ENCODE measurements at regions not wholly inside any gene's neighbourhood (a gene's known extent, or its start where the extent isn't known, plus 50 kb on each side); places are given as distances from the start of the nearest gene placed in this dataset.

GRCh38 chr12:14257734-14258574 is 107.5 kb upstream of the ATF7IP start:
- TF ChIP-seq CTCF (conservative IDR thresholded peaks at IDR 0.05; ENCODE audit: low read depth, low read length) = peak; percentile 1
- DNase-seq (ENCODE audit: low read depth) = peak; percentile 100
- no peak overlapping the region for H3K4me3 ChIP-seq (ENCODE audit: low read depth, low read length)

DNA sequence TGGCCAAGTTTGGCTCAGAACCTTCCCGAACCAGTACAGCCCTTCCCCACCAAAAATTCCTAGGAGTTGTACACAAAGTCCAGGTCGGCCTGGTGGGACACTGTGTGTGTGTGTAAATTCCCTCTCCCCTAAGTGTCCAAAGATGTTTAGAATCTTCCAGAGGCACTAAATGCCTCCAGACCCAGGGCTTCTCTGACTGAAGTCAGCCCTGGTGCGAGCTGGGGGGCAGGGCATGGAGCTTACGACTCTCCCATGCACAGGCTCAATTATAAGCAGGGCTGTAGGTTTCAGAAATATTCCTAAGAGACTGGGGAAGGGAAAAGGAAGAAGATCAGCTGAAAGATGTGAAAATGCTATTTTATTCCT is 106.9 kb upstream of the ATF7IP start:
- TF ChIP-seq CTCF (conservative IDR thresholded peaks at IDR 0.05; ENCODE audit: low read depth, low read length) = no peak
- no peak overlapping the region for H3K4me3 ChIP-seq (ENCODE audit: low read depth, low read length)
- DNase-seq (ENCODE audit: low read depth) = no peak

- no peak overlapping the region for H3K4me3 ChIP-seq (ENCODE audit: low read depth, low read length)
- DNase-seq (ENCODE audit: low read depth) = no peak
- no peak for TF ChIP-seq CTCF (conservative IDR thresholded peaks at IDR 0.05; ENCODE audit: low read depth, low read length)
Measured at GRCh38 chr12:14259481-14260010, 105.9 kb upstream of the ATF7IP start.

DNA sequence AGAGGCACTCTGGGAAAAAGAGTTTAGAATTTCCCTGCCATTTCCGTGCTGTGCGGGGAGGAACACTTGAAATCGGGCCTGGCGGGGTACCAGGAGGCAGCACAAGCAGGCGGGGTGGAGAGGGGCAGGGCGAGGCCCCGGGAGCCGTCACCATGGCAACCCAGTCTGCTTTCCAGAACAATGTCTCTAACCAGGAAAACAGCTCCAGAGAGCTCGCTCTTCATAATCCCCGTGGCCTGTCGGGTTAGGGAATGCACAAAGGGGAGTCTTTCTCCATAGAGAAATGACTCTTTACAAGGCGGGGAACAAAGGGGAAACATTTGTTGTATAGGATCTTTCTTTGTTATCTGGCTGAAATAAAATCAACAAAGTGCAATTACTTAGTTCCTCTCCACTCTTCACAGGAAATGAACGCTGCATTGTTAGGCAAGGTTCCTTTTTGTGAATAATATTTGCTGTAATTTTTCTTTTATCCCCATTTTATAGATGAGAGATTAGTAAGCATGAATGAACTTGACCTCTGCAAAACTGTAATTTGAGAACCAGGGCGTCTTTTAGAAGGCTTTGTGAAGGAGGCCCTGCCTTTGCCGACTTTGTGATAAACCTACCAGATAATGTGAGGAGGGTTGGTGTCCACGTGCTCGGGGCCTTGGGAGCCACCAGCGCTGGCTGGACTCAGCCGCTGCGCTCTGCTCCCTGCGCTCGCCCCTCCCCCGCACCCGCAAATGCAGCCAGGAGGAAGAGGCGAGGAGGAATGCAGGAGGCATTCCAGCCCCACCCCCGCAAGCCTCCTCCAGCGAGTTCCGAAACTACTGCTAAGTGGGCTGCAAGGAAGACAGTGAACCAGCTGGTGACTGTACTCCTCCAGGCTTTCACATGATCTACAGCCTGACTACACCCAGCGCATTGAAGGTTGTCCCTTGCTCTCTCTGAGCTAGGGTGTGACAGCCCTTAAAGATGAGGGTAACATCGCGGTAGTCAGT is 105.2 kb upstream of the ATF7IP start:
- H3K4me3 ChIP-seq (ENCODE audit: low read depth, low read length) = peak overlapping the region; percentile 14

DNA sequence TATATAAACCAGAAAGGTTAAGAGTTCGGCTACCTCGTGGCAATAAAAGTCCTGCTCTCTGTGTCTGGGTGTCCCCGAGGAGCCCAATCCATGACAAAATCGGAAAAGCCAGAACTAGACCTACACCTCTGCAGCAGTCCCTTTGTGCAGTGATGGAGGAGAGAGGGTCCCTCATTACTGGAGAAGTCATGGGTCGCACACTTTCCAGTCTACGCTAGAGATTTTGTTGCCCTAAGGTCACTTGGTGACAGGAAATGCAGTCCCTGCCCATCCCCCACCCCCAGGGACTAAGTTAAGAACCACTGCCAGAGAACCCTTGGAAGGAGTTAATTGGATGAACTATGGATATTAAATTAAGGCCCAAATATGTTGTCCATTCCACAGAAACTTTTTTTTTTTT is 104.4 kb upstream of the ATF7IP start:
- no peak overlapping the region for H3K4me3 ChIP-seq (ENCODE audit: low read depth, low read length)
- no peak for DNase-seq (ENCODE audit: low read depth)
- TF ChIP-seq CTCF (conservative IDR thresholded peaks at IDR 0.05; ENCODE audit: low read depth, low read length) = no peak

More for the DNA sequence above, 105.2 kb upstream of the ATF7IP start:
- TF ChIP-seq CTCF (conservative IDR thresholded peaks at IDR 0.05; ENCODE audit: low read depth, low read length) = no peak
- peak; percentile 95 for DNase-seq (ENCODE audit: low read depth)

GRCh38 chr12:14261861-14262260 is 103.6 kb upstream of the ATF7IP start:
- no peak for DNase-seq (ENCODE audit: low read depth)
- no peak overlapping the region for H3K4me3 ChIP-seq (ENCODE audit: low read depth, low read length)
- no peak for TF ChIP-seq CTCF (conservative IDR thresholded peaks at IDR 0.05; ENCODE audit: low read depth, low read length)
